ENCODE measurements at regions not wholly inside any gene's neighbourhood (a gene's known extent, or its start where the extent isn't known, plus 50 kb on each side); places are given as distances from the start of the nearest gene placed in this dataset.
"Not testable (repeated sequence)": the region's sequence is repeated elsewhere in the genome, so short reads cannot be mapped to it uniquely, and the experiment has no call there.

DNA sequence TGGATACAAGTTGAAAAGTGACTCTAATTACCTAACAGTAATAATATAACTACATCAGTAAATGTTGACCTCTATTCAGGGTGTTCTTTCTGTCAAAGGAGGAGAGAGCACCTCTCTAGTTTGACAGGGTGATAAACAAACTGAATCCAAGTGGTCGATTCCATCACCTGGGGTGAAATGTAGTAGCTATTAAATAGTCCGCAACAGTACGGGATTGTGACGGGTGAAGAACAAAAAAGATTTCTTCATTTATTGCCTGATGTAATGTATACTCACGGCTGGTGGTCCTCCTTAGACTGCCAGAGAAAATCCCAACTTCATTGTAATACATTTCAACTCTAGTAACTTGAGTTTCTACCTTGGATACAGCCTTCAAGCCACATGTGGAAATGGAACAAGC lies 292.5 kb upstream of the CELF2 start:
- CTCF ChIA-PET, result no interaction called here
- no peak overlapping the region for H3K27ac Mint-ChIP-seq
- H3K36me3 Mint-ChIP-seq (ENCODE audit: low read depth), result no peaks in the 10 kb centered on the region
- H3K9me3 Mint-ChIP-seq, result no peaks in the 10 kb centered on the region
- intact Hi-C loops (cut with micrococcal nuclease), result no loop called here
- ATAC-seq (no peak), DNase-seq (no peak)
- POLR2A ChIA-PET, result no interaction called here
- no peaks in the 10 kb centered on the region for H3K4me1 Mint-ChIP-seq (ENCODE audit: low read depth)
- no peak overlapping the region for H3K4me3 Mint-ChIP-seq
- peaks cover 9% of the 10 kb centered on the region for H3K27me3 Mint-ChIP-seq
- TF ChIP-seq, protein P1, sequence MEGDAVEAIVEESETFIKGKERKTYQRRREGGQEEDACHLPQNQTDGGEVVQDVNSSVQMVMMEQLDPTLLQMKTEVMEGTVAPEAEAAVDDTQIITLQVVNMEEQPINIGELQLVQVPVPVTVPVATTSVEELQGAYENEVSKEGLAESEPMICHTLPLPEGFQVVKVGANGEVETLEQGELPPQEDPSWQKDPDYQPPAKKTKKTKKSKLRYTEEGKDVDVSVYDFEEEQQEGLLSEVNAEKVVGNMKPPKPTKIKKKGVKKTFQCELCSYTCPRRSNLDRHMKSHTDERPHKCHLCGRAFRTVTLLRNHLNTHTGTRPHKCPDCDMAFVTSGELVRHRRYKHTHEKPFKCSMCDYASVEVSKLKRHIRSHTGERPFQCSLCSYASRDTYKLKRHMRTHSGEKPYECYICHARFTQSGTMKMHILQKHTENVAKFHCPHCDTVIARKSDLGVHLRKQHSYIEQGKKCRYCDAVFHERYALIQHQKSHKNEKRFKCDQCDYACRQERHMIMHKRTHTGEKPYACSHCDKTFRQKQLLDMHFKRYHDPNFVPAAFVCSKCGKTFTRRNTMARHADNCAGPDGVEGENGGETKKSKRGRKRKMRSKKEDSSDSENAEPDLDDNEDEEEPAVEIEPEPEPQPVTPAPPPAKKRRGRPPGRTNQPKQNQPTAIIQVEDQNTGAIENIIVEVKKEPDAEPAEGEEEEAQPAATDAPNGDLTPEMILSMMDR (IDR thresholded peaks at IDR 0.05), result no peak

- Mint-ChIP-seq H3K4me3 (no peak overlapping the region), H3K27me3 (peaks cover 8% of the 10 kb centered on the region), H3K4me1 (ENCODE audit: low read depth) (no peaks in the 10 kb centered on the region), H3K9me3 (no peaks in the 10 kb centered on the region), H3K27ac (no peak overlapping the region), H3K36me3 (ENCODE audit: low read depth) (no peaks in the 10 kb centered on the region)
- DNase-seq (no peak), ATAC-seq (no peak)
- TF ChIP-seq, protein P1 (IDR thresholded peaks at IDR 0.05), result no peak
- intact Hi-C loops (cut with micrococcal nuclease), result no loop called here
- POLR2A ChIA-PET, result no interaction called here
- CTCF ChIA-PET, result no interaction called here
Measured at GRCh38 chr10:10726101-10726500, 291.6 kb upstream of the CELF2 start.

DNA sequence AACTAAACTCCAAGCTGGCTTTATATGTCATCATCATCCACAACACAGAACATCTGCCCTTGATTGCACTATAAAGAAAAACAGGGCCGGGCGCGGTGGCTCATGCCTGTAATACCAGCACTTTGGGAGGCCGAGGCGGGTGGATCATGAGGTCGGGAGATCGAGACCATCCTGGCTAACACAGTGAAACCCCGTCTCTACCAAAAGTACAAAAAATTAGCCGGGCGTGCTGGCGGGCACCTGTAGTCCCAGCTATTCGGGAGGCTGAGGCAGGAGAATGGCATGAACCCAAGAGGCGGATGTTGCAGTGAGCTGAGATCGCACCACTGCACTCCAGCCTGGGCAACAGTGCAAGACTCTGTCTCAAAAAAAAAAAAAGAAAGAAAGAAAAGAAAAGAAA lies 290.3 kb upstream of the CELF2 start:
- intact Hi-C loops (cut with micrococcal nuclease); CTCF ChIA-PET; H3K27ac Mint-ChIP-seq; H3K4me3 Mint-ChIP-seq; H3K9me3 Mint-ChIP-seq; POLR2A ChIA-PET; ATAC-seq; DNase-seq; H3K4me1 Mint-ChIP-seq (ENCODE audit: low read depth); H3K36me3 Mint-ChIP-seq (ENCODE audit: low read depth); H3K27me3 Mint-ChIP-seq: not testable (repeated sequence)

DNA sequence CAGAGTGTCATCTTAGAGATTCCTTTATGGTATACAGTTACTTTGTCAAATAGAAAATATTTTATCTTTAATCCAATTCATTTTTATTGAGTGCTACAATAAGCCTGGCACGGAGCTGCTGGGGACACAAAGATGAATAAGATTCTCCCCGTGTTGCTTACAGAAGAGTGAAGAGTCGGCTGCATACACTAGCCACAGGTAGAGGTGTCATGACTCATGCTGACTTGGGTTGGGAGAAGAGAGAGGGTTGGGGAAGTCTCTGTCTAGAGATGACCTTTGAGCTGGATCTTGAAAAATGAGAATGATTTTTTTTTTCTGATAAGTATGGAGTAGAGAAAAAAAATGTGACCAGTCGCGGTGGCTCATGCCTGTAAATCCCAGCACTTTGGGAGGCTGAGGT lies 289.9 kb upstream of the CELF2 start:
- no peaks in the 10 kb centered on the region for H3K36me3 Mint-ChIP-seq (ENCODE audit: low read depth)
- H3K4me3 Mint-ChIP-seq, result no peak overlapping the region
- no peak for DNase-seq
- ChIA-PET POLR2A (no interaction called here), CTCF (no interaction called here)
- no peaks in the 10 kb centered on the region for H3K9me3 Mint-ChIP-seq
- TF ChIP-seq, protein P1 (IDR thresholded peaks at IDR 0.05), result no peak
- peaks cover 5% of the 10 kb centered on the region for H3K27me3 Mint-ChIP-seq
- intact Hi-C loops (cut with micrococcal nuclease), result no loop called here
- H3K27ac Mint-ChIP-seq, result no peak overlapping the region
- H3K4me1 Mint-ChIP-seq (ENCODE audit: low read depth), result no peaks in the 10 kb centered on the region
- ATAC-seq, result no peak

DNA sequence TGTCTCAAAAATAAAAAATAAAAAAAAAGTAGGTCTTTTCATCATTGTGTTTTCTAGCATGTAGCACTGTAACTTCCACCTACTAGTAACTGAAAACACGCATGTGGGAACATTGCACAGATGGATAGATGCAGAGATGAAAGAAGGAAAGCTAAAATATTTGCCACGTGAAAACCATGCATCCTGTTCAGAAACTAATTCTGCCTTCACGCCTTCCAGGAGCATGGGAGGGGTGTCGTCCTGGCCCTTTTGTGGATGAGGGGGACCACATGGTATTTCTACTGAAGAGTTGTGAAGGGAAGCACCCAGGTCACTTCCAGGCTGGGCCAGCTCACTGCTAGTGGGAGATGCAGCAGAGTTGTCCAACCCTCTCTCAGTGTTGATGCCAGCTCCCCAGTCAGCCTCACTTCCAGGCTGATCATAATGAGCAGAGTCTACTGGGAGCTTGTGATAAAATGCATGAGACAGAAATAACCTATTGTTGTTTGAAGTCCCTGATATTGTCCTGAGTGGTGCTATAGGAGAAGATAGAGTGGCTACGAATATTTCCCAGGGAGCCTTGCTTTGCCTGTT lies 287.1 kb upstream of the CELF2 start:
- no peak overlapping the region for H3K27ac Mint-ChIP-seq
- intact Hi-C loops (cut with micrococcal nuclease), result no loop called here
- no peaks in the 10 kb centered on the region for H3K27me3 Mint-ChIP-seq
- ChIA-PET CTCF (no interaction called here), POLR2A (no interaction called here)
- TF ChIP-seq, protein P1 (IDR thresholded peaks at IDR 0.05), result no peak
- H3K4me3 Mint-ChIP-seq, result no peak overlapping the region
- no peak for ATAC-seq
- no peaks in the 10 kb centered on the region for H3K9me3 Mint-ChIP-seq
- DNase-seq, result no peak
- H3K36me3 Mint-ChIP-seq (ENCODE audit: low read depth), result no peaks in the 10 kb centered on the region
- no peaks in the 10 kb centered on the region for H3K4me1 Mint-ChIP-seq (ENCODE audit: low read depth)

GRCh38 chr10:10731366-10731765 lies 286.3 kb upstream of the CELF2 start:
- POLR2A ChIA-PET, result no interaction called here
- no peak overlapping the region for H3K27ac Mint-ChIP-seq
- H3K27me3 Mint-ChIP-seq, result no peaks in the 10 kb centered on the region
- ATAC-seq (no peak), DNase-seq (no peak)
- no peak overlapping the region for H3K4me3 Mint-ChIP-seq
- CTCF ChIA-PET, result no interaction called here
- no peaks in the 10 kb centered on the region for H3K4me1 Mint-ChIP-seq (ENCODE audit: low read depth)
- intact Hi-C loops (cut with micrococcal nuclease), result no loop called here
- no peaks in the 10 kb centered on the region for H3K36me3 Mint-ChIP-seq (ENCODE audit: low read depth)
- no peaks in the 10 kb centered on the region for H3K9me3 Mint-ChIP-seq
- TF ChIP-seq, protein P1 (IDR thresholded peaks at IDR 0.05), result no peak

All from activated CD8-positive, alpha-beta T cell treated with anti-CD3 and anti-CD28 coated beads for 36 hours (primary cell).